Peyer's patch (tissue), 4 donors: ENCODE measurements at regions not wholly inside any gene's neighbourhood (a gene's known extent, or its start where the extent isn't known, plus 50 kb on each side); places are given as distances from the start of the nearest gene placed in this dataset.

Experiments
- DNase-seq, 3 donors: peaks; one replicate each; pipeline ENCODE4 v3.0.0-alpha.2; 2017 to 2019
- H3K27ac ChIP-seq, 4 donors: fragments of 200-600 bp; sonication (generic); one replicate each; pipeline ENCODE4 v1.5.1; 2016 to 2019
- H3K27me3 ChIP-seq, 2 donors: fragments of 200-600 bp; sonication (generic); one replicate each; pipeline ENCODE4 v1.5.1; 2019
- H3K36me3 ChIP-seq, 3 donors: fragments of 200-600 bp; sonication (generic); one replicate each; pipeline ENCODE4 v1.5.1; 2016 to 2019
- H3K4me1 ChIP-seq, 4 donors: fragments of 200-600 bp; sonication (generic); one replicate each; pipeline ENCODE4 v1.5.1; 2016 to 2019
- H3K4me3 ChIP-seq, 4 donors: fragments of 200-600 bp; sonication (generic); 1 replicate in 3 of 4; 2 replicates in 1 of 4; pipeline ENCODE4 v1.5.1; 2016 to 2019; ENCODE audit warnings: mild to moderate bottlenecking in 1 of 4
- H3K9me3 ChIP-seq, 4 donors: fragments of 200-600 bp; sonication (generic); one replicate each; pipeline ENCODE4 v1.5.1; 2016 to 2019; ENCODE audit warnings: mild to moderate bottlenecking in 1 of 4
- POLR2A ChIP-seq, 2 donors: fragments of 450-650 bp; IDR thresholded peaks; one replicate each; pipeline ENCODE4 v1.5.1; 2017; ENCODE audit warnings: antibody characterized with exemption in 2 of 2, mild to moderate bottlenecking in 2 of 2, moderate library complexity in 2 of 2
- TF ChIP-seq, protein P1 (sequence below), 6 experiments: fragments of 450-650 bp in 4 of 6; fragments of 200-600 bp in 2 of 6; sonication (generic) in 1 of 6; IDR thresholded peaks; one replicate each; pipeline ENCODE4 v1.5.1; 2017 to 2019; ENCODE audit warnings: antibody characterized with exemption in 6 of 6, mild to moderate bottlenecking in 3 of 6, moderate library complexity in 1 of 6

DNA sequence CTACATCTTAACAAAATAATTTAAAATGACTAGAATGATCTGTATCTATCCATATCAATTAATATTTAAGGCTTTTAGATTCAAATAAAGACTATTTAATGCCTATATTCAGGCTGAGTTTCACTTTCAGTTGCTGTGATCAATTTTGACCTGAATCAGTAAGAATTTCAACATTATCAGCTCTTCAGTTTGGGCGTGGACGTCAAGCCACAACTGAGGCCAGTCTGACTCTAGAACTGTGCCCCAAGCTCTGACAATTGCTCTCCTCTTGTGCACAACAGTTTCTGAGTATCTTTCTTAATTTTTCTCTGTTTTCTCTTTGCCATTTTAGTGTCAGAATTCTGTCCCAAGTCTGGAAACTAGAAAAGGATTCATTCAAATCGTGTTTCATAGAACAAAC is 1095.5 kb downstream of the PLA2G4A start:
- Histone ChIP-seq H3K27ac (no peak overlapping the region), H3K9me3 (no peaks in the 10 kb centered on the region), H3K36me3 (no peaks in the 10 kb centered on the region), H3K4me3 (no peak overlapping the region), H3K4me1 (no peaks in the 10 kb centered on the region), H3K27me3 (no peaks in the 10 kb centered on the region)
- TF ChIP-seq POLR2A (IDR thresholded peaks at IDR 0.05): no peak
- TF ChIP-seq, protein P1, sequence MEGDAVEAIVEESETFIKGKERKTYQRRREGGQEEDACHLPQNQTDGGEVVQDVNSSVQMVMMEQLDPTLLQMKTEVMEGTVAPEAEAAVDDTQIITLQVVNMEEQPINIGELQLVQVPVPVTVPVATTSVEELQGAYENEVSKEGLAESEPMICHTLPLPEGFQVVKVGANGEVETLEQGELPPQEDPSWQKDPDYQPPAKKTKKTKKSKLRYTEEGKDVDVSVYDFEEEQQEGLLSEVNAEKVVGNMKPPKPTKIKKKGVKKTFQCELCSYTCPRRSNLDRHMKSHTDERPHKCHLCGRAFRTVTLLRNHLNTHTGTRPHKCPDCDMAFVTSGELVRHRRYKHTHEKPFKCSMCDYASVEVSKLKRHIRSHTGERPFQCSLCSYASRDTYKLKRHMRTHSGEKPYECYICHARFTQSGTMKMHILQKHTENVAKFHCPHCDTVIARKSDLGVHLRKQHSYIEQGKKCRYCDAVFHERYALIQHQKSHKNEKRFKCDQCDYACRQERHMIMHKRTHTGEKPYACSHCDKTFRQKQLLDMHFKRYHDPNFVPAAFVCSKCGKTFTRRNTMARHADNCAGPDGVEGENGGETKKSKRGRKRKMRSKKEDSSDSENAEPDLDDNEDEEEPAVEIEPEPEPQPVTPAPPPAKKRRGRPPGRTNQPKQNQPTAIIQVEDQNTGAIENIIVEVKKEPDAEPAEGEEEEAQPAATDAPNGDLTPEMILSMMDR (IDR thresholded peaks at IDR 0.05): no peak
- DNase-seq: no peak

GRCh38 chr1:187928288-187928687 is 1099.5 kb downstream of the PLA2G4A start:
- Histone ChIP-seq H3K27me3 (no peaks in the 10 kb centered on the region), H3K9me3 (no peaks in the 10 kb centered on the region), H3K4me3 (no peak overlapping the region), H3K4me1 (no peaks in the 10 kb centered on the region), H3K36me3 (no peaks in the 10 kb centered on the region), H3K27ac (no peak overlapping the region)
- DNase-seq: no peak
- TF ChIP-seq, protein P1 (IDR thresholded peaks at IDR 0.05): peak in 1 of 6 experiments; percentile 32
- TF ChIP-seq POLR2A (IDR thresholded peaks at IDR 0.05): no peak

GRCh38 chr1:187928696-187929095 is 1099.9 kb downstream of the PLA2G4A start:
- Histone ChIP-seq H3K36me3 (no peaks in the 10 kb centered on the region), H3K4me3 (no peak overlapping the region), H3K27me3 (no peaks in the 10 kb centered on the region), H3K4me1 (no peaks in the 10 kb centered on the region), H3K27ac (no peak overlapping the region), H3K9me3 (no peaks in the 10 kb centered on the region)
- TF ChIP-seq POLR2A (IDR thresholded peaks at IDR 0.05): no peak
- TF ChIP-seq, protein P1 (IDR thresholded peaks at IDR 0.05): no peak
- no peak for DNase-seq

DNA sequence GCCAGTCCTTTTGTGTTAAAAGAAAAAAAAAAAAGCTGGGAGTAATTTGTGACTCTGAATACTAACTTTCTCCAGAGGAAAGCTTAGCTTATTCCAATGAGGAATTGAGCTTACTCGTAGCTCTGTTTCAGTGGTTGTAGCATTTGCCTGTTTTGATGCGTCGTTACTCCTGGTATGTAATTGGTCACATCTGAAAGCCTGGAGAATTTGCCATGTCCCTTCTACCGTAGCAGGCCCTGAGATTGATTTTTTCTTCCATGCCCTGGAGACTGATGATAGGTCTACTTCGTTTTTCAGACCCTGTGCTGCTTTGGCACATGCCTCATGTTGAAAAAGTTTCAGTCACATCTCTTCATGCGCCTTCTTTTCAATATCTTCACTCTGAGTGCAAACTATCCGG is 1103.0 kb downstream of the PLA2G4A start:
- no peak overlapping the region for H3K4me3 ChIP-seq
- H3K36me3 ChIP-seq: no peaks in the 10 kb centered on the region
- H3K4me1 ChIP-seq: no peaks in the 10 kb centered on the region
- no peak for DNase-seq
- no peak overlapping the region for H3K27ac ChIP-seq
- TF ChIP-seq, protein P1 (IDR thresholded peaks at IDR 0.05): no peak
- TF ChIP-seq POLR2A (IDR thresholded peaks at IDR 0.05): no peak
- no peaks in the 10 kb centered on the region for H3K27me3 ChIP-seq
- H3K9me3 ChIP-seq: no peaks in the 10 kb centered on the region

GRCh38 chr1:187933562-187934419 is 1105.0 kb downstream of the PLA2G4A start:
- Histone ChIP-seq H3K9me3 (no peaks in the 10 kb centered on the region), H3K27me3 (no peaks in the 10 kb centered on the region), H3K4me1 (no peaks in the 10 kb centered on the region), H3K27ac (no peak overlapping the region), H3K36me3 (no peaks in the 10 kb centered on the region), H3K4me3 (no peak overlapping the region)
- DNase-seq: no peak
- TF ChIP-seq, protein P1 (IDR thresholded peaks at IDR 0.05): no peak
- TF ChIP-seq POLR2A (IDR thresholded peaks at IDR 0.05): no peak
